Vagina (tissue), 2 donors: ENCODE measurements at regions not wholly inside any gene's neighbourhood (a gene's known extent, or its start where the extent isn't known, plus 50 kb on each side); places are given as distances from the start of the nearest gene placed in this dataset.

ENCODE experiments used
- CTCF ChIP-seq, 3 experiments: fragments of 450-650 bp in 2 of 3; fragments of 200-600 bp in 1 of 3; sonication (generic) in 1 of 3; IDR thresholded peaks; one replicate each; pipeline ENCODE4 v1.5.1; 2017 to 2019; ENCODE audit warnings: antibody characterized with exemption in 3 of 3, mild to moderate bottlenecking in 2 of 3, moderate library complexity in 2 of 3
- POLR2AphosphoS5 ChIP-seq, 2 donors: sonication (generic); formaldehyde crosslinking; IDR thresholded peaks; one replicate each; pipeline ENCODE4 v1.9.0; 2017; ENCODE audit warnings: antibody characterized with exemption in 2 of 2, mild to moderate bottlenecking in 2 of 2, low read depth in 1 of 2; ENCODE audit not compliant: insufficient read depth in 1 of 2

- TF ChIP-seq CTCF (IDR thresholded peaks at IDR 0.05) (no peak), POLR2AphosphoS5 (IDR thresholded peaks at IDR 0.05; ENCODE audit: insufficient read depth in 1 of 2, low read depth in 1 of 2) (no peak)
Measured at GRCh38 chr6:139722530-139722929, 348.1 kb upstream of the CITED2 start.
